HCT116 (cell line): ENCODE measurements at regions not wholly inside any gene's neighbourhood (a gene's known extent, or its start where the extent isn't known, plus 50 kb on each side); places are given as distances from the start of the nearest gene placed in this dataset.

ENCODE experiments used
- ATAC-seq: fragments of 200-7000 bp; cut with Tn5 transposase; 2 replicates; pipeline ENCODE4 v1.9.1; 2020; ENCODE audit warnings: mild to moderate bottlenecking, moderate library complexity
- BruUV-seq: library from RNA; stranded (reverse); fragments of 400-500 nt; replicated peaks from 2 replicates; lab custom pipeline; 2021; lab: Mats Ljungman, UMichigan
- CTCF ChIA-PET: fragments of 300-600 bp; sonication (Branson Sonifier 250); formaldehyde crosslinking; loops from one replicate; lab custom pipeline; 2021; ENCODE audit warnings: antibody characterized with exemption; lab: Charles Lee
- POLR2A ChIA-PET: fragments of 300-600, 350-600 bp; sonication (Branson Sonifier 250); formaldehyde crosslinking; loops from one replicate; lab custom pipeline; 2021; ENCODE audit warnings: antibody characterized with exemption; lab: Charles Lee
- RAD21 ChIA-PET, 2 experiments: fragments of 300-600 bp; sonication (Branson Sonifier 250); formaldehyde crosslinking; loops; one replicate each; lab custom pipeline; 2023; ENCODE audit warnings: low total read pairs in 2 of 2; ENCODE audit not compliant: uncharacterized antibody in 2 of 2, unreplicated experiment in 2 of 2, low non-redundant PET in 1 of 2; lab: Charles Lee
- DNase-seq: peaks from one replicate; pipeline ENCODE4 v3.0.0-alpha.2; 2010; ENCODE audit warnings: low read depth, low spot score
- H2AFZ ChIP-seq: fragments of 200-600 bp; shearing (Covaris generic), sonication (generic); 2 replicates; pipeline ENCODE4 v1.6.1; 2017; ENCODE audit warnings: low read depth, mixed run types, mixed read lengths, antibody characterized with exemption, low read length; ENCODE audit not compliant: poor library complexity, severe bottlenecking
- H3K27ac ChIP-seq: 2 replicates; pipeline ENCODE4 v1.5.1; 2012; ENCODE audit warnings: low read depth, low read length
- H3K27me3 ChIP-seq: fragments of 200-600 bp; sonication (generic); 2 replicates; pipeline ENCODE4 v1.6.1; 2016; ENCODE audit warnings: mixed run types, low read length, mixed read lengths; ENCODE audit not compliant: insufficient read depth
- H3K36me3 ChIP-seq, 2 experiments: fragments of 200-500 bp in 1 of 2; fragments of 200-600 bp in 1 of 2; sonication (Bioruptor generic) in 1 of 2; sonication (generic) in 1 of 2; 2 replicates each; pipeline versions ENCODE4 v1.5.1 to v1.6.1; 2014 to 2016; ENCODE audit warnings: low read length in 2 of 2, inconsistent platforms in 1 of 2, mixed read lengths in 1 of 2, mixed run types in 1 of 2; ENCODE audit not compliant: insufficient read depth in 2 of 2, control insufficient read depth in 1 of 2
- H3K4me1 ChIP-seq, 2 experiments: fragments of 200-600 bp in 1 of 2; sonication (generic) in 1 of 2; 2 replicates each; pipeline versions ENCODE4 v1.5.1 to v1.6.1; 2012 to 2017; ENCODE audit warnings: low read length in 2 of 2, inconsistent platforms in 1 of 2, mild to moderate bottlenecking in 1 of 2, mixed read lengths in 1 of 2, mixed run types in 1 of 2, moderate library complexity in 1 of 2; ENCODE audit not compliant: insufficient read depth in 2 of 2, control insufficient read depth in 1 of 2
- H3K4me2 ChIP-seq: fragments of 200-600 bp; sonication (generic); 2 replicates; pipeline ENCODE4 v1.6.1; 2017; ENCODE audit warnings: mixed run types, low read length, mixed read lengths
- H3K4me3 ChIP-seq, 2 experiments: fragments of 200-600 bp in 1 of 2; sonication (generic) in 1 of 2; replicated peaks in 1 of 2; 2 replicates each; pipeline ENCODE4 v1.5.1; 2011 to 2016; ENCODE audit warnings: low read length in 2 of 2, control low read depth in 1 of 2, low read depth in 1 of 2, mild to moderate bottlenecking in 1 of 2, mixed read lengths in 1 of 2, mixed run types in 1 of 2
- H3K79me2 ChIP-seq: fragments of 200-600 bp; sonication (generic); 2 replicates; pipeline ENCODE4 v1.6.1; 2017; ENCODE audit warnings: mild to moderate bottlenecking, mixed run types, low read length, moderate library complexity, mixed read lengths; ENCODE audit not compliant: insufficient read depth
- H3K9ac ChIP-seq: fragments of 200-600 bp; sonication (generic); 2 replicates; pipeline ENCODE4 v1.6.1; 2016; ENCODE audit warnings: low read length, mixed read lengths
- H3K9me2 ChIP-seq: fragments of 200-600 bp; sonication (generic), shearing (Covaris generic); 2 replicates; pipeline ENCODE4 v1.6.1; 2017; ENCODE audit warnings: mixed run types, mild to moderate bottlenecking, moderate library complexity; ENCODE audit not compliant: insufficient read depth
- H3K9me3 ChIP-seq, 2 experiments: fragments of 200-500 bp in 1 of 2; fragments of 200-600 bp in 1 of 2; sonication (Bioruptor generic) in 1 of 2; sonication (generic) in 1 of 2; 2 replicates each; pipeline ENCODE4 v1.6.1; 2014 to 2017; ENCODE audit warnings: low read length in 2 of 2, mixed read lengths in 2 of 2, inconsistent platforms in 1 of 2, low read depth in 1 of 2, mild to moderate bottlenecking in 1 of 2, mixed run types in 1 of 2, moderate library complexity in 1 of 2; ENCODE audit not compliant: control insufficient read depth in 1 of 2, insufficient read depth in 1 of 2
- H4K20me1 ChIP-seq: fragments of 200-600 bp; sonication (generic), shearing (Covaris generic); 2 replicates; pipeline ENCODE4 v1.6.1; 2017; ENCODE audit warnings: mixed run types, mild to moderate bottlenecking, moderate library complexity; ENCODE audit not compliant: insufficient read depth
- CBX3 ChIP-seq: IDR thresholded peaks from 2 replicates; pipeline ENCODE4 v1.6.1; 2012; ENCODE audit warnings: low read depth
- CEBPB ChIP-seq: IDR thresholded peaks from 2 replicates; pipeline ENCODE4 v1.6.1; 2012; ENCODE audit warnings: low read depth
- EGR1 ChIP-seq: IDR thresholded peaks from 2 replicates; pipeline ENCODE4 v1.6.1; 2012; ENCODE audit warnings: low read depth
- EZH2 ChIP-seq: fragments of 200-600 bp; sonication (generic); IDR thresholded peaks from 2 replicates; pipeline ENCODE4 v1.6.1; 2017; ENCODE audit warnings: antibody characterized with exemption, mixed run types
- FOSL1 ChIP-seq: IDR thresholded peaks from 2 replicates; pipeline ENCODE4 v1.6.1; 2012; ENCODE audit warnings: low read depth
- JUND ChIP-seq: IDR thresholded peaks from 2 replicates; pipeline ENCODE4 v1.6.1; 2012
- POLR2A ChIP-seq: IDR thresholded peaks from 2 replicates; pipeline ENCODE4 v1.7.0; 2011; ENCODE audit warnings: borderline replicate concordance; ENCODE audit not compliant: insufficient read depth, insufficient read length; ENCODE audit errors: extremely low read depth
- RAD21 ChIP-seq: IDR thresholded peaks from 2 replicates; pipeline ENCODE4 v1.6.1; 2012; ENCODE audit warnings: low read depth, mild to moderate bottlenecking
- SP1 ChIP-seq: IDR thresholded peaks from 2 replicates; pipeline ENCODE4 v1.6.1; 2012; ENCODE audit warnings: low read depth
- SRF ChIP-seq: IDR thresholded peaks from 2 replicates; pipeline ENCODE4 v1.6.1; 2012; ENCODE audit warnings: low read depth
- TCF7L2 ChIP-seq: IDR thresholded peaks from 2 replicates; pipeline ENCODE4 v1.7.0; 2011; ENCODE audit warnings: borderline replicate concordance, inconsistent platforms; ENCODE audit not compliant: insufficient read depth, insufficient read length; ENCODE audit errors: extremely low read depth
- YY1 ChIP-seq: IDR thresholded peaks from 2 replicates; pipeline ENCODE4 v1.6.1; 2011; ENCODE audit warnings: low read length, low read depth, moderate library complexity, mild to moderate bottlenecking; ENCODE audit not compliant: insufficient replicate concordance; ENCODE audit errors: extremely low read depth
- intact Hi-C: fragments of 100-400 bp; cut with micrococcal nuclease; formaldehyde crosslinking; loops from 2 replicates; pipeline ENCODE4 v1.10.0; 2022
- TF ChIP-seq, protein P1 (sequence below): IDR thresholded peaks from 2 replicates; pipeline ENCODE4 v1.6.1; 2012
- TF ChIP-seq, protein P2 (sequence below): IDR thresholded peaks from 2 replicates; pipeline ENCODE4 v1.6.1; 2012
- TF ChIP-seq, protein P3 (sequence below): IDR thresholded peaks from 2 replicates; pipeline ENCODE4 v1.6.1; 2012; ENCODE audit warnings: low read depth
- TF ChIP-seq, protein P4 (sequence below): IDR thresholded peaks from 2 replicates; pipeline ENCODE4 v1.6.1; 2011; ENCODE audit warnings: mild to moderate bottlenecking, low read length, moderate library complexity; ENCODE audit not compliant: insufficient replicate concordance; ENCODE audit errors: extremely low read depth

DNA sequence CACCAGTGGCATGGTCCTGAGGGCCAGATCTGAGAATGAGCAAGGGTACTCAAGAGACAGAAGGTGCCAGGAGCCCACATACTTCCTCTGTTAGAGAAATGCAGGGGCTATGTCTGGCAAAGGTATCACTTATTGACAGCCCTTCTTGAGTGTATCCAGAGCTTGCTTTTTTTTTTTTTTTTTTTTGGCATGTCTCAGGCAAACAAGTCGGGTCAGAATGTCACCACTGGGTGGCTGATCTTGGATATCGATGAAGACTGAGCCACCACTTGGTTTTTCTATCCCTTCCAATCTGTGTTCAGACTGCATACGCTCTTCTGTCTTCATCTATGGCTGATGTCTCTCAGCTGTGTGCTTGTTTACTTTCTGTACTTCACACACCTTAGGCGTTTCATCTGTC, 363.4 kb upstream of the C2CD4B start:
- POLR2A ChIA-PET: no interaction called here
- no peaks in the 10 kb centered on the region for H3K9me2 ChIP-seq
- no peaks in the 10 kb centered on the region for H3K36me3 ChIP-seq
- CTCF ChIA-PET: interaction anchor here (1.3 kb wide), 1 partner anchor 21 kb away, joined by 5 read pairs; no protein-coding TSS in a partner anchor
- H3K79me2 ChIP-seq: no peaks in the 10 kb centered on the region
- intact Hi-C loops: no loop called here
- no peak for ATAC-seq
- no peaks in the 10 kb centered on the region for H4K20me1 ChIP-seq
- no peak overlapping the region for H2AFZ ChIP-seq
- no peak overlapping the region for H3K4me2 ChIP-seq
- no peak overlapping the region for H3K27ac ChIP-seq
- RAD21 ChIA-PET: no interaction called here
- peaks cover 23% of the 10 kb centered on the region for H3K27me3 ChIP-seq
- TF ChIP-seq FOSL1 (no peak), YY1 (no peak), CEBPB (no peak), EZH2 (no peak), JUND (no peak), TCF7L2 (no peak), CBX3 (no peak), SP1 (no peak)
- TF ChIP-seq, protein P1, sequence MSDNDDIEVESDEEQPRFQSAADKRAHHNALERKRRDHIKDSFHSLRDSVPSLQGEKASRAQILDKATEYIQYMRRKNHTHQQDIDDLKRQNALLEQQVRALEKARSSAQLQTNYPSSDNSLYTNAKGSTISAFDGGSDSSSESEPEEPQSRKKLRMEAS: no peak
- BruUV-seq: no TSS peak
- no peaks in the 10 kb centered on the region for H3K9me3 ChIP-seq
- DNase-seq: no peak
- H3K4me1 ChIP-seq: no peaks in the 10 kb centered on the region
- no peak overlapping the region for H3K9ac ChIP-seq
- H3K4me3 ChIP-seq: no peak overlapping the region

DNA sequence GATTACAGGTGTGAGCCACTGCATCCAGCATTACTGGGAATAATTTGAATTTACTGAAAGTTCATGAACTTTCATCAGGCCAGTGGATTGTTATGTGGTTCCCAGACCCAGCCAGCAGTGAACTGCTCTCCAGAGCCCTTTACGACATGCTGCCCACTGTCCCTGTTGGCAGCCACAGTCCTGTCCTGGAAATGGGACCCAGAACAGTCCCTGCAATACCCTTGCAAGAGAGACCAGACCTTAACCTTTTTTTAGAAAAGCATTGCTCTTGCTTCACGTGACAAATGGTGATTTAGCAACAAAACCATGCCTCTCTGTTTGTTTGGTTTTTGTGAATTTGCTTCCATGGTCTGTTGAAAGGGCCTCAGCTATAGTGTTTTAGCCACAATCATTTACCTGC, 367.3 kb upstream of the C2CD4B start:
- H3K36me3 ChIP-seq: no peaks in the 10 kb centered on the region
- no peaks in the 10 kb centered on the region for H3K27me3 ChIP-seq
- POLR2A ChIA-PET: no interaction called here
- DNase-seq (no peak), ATAC-seq (no peak)
- no peak overlapping the region for H3K27ac ChIP-seq
- H3K4me3 ChIP-seq: no peak overlapping the region
- intact Hi-C loops: no loop called here
- BruUV-seq: no TSS peak
- H3K79me2 ChIP-seq: no peaks in the 10 kb centered on the region
- no peaks in the 10 kb centered on the region for H3K9me3 ChIP-seq
- no peaks in the 10 kb centered on the region for H3K4me1 ChIP-seq
- no peak overlapping the region for H2AFZ ChIP-seq
- no peak overlapping the region for H3K4me2 ChIP-seq
- H4K20me1 ChIP-seq: no peaks in the 10 kb centered on the region
- RAD21 ChIA-PET: no interaction called here
- no peak overlapping the region for H3K9ac ChIP-seq
- CTCF ChIA-PET: interaction anchor here (1.2 kb wide), 1 partner anchor 17 kb away, joined by 3 read pairs; no protein-coding TSS in a partner anchor
- H3K9me2 ChIP-seq: no peaks in the 10 kb centered on the region
- no peak for TF ChIP-seq FOSL1
- no peak for TF ChIP-seq RAD21
- TF ChIP-seq, protein P2, sequence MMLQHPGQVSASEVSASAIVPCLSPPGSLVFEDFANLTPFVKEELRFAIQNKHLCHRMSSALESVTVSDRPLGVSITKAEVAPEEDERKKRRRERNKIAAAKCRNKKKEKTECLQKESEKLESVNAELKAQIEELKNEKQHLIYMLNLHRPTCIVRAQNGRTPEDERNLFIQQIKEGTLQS: no peak
- TF ChIP-seq EGR1: no peak
- TF ChIP-seq, protein P3, sequence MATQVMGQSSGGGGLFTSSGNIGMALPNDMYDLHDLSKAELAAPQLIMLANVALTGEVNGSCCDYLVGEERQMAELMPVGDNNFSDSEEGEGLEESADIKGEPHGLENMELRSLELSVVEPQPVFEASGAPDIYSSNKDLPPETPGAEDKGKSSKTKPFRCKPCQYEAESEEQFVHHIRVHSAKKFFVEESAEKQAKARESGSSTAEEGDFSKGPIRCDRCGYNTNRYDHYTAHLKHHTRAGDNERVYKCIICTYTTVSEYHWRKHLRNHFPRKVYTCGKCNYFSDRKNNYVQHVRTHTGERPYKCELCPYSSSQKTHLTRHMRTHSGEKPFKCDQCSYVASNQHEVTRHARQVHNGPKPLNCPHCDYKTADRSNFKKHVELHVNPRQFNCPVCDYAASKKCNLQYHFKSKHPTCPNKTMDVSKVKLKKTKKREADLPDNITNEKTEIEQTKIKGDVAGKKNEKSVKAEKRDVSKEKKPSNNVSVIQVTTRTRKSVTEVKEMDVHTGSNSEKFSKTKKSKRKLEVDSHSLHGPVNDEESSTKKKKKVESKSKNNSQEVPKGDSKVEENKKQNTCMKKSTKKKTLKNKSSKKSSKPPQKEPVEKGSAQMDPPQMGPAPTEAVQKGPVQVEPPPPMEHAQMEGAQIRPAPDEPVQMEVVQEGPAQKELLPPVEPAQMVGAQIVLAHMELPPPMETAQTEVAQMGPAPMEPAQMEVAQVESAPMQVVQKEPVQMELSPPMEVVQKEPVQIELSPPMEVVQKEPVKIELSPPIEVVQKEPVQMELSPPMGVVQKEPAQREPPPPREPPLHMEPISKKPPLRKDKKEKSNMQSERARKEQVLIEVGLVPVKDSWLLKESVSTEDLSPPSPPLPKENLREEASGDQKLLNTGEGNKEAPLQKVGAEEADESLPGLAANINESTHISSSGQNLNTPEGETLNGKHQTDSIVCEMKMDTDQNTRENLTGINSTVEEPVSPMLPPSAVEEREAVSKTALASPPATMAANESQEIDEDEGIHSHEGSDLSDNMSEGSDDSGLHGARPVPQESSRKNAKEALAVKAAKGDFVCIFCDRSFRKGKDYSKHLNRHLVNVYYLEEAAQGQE: no peak
- TF ChIP-seq EZH2: no peak
- TF ChIP-seq, protein P1: no peak
- TF ChIP-seq, protein P4, sequence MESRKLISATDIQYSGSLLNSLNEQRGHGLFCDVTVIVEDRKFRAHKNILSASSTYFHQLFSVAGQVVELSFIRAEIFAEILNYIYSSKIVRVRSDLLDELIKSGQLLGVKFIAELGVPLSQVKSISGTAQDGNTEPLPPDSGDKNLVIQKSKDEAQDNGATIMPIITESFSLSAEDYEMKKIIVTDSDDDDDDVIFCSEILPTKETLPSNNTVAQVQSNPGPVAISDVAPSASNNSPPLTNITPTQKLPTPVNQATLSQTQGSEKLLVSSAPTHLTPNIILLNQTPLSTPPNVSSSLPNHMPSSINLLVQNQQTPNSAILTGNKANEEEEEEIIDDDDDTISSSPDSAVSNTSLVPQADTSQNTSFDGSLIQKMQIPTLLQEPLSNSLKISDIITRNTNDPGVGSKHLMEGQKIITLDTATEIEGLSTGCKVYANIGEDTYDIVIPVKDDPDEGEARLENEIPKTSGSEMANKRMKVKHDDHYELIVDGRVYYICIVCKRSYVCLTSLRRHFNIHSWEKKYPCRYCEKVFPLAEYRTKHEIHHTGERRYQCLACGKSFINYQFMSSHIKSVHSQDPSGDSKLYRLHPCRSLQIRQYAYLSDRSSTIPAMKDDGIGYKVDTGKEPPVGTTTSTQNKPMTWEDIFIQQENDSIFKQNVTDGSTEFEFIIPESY: no peak
- TF ChIP-seq SRF: no peak
- no peak for TF ChIP-seq SP1
- TF ChIP-seq POLR2A: no peak
- no peak for TF ChIP-seq YY1
